Islet of Langerhans (tissue), 1 donor: ENCODE measurements at regions not wholly inside any gene's neighbourhood (a gene's known extent, or its start where the extent isn't known, plus 50 kb on each side); places are given as distances from the start of the nearest gene placed in this dataset.
"Not testable (repeated sequence)": the region's sequence is repeated elsewhere in the genome, so short reads cannot be mapped to it uniquely, and the experiment has no call there.

ENCODE experiments used
- FAIRE-seq: peaks from one replicate; lab custom pipeline; 2011; peaks lifted over from hg19 to GRCh38; lab: Jason Lieb, UNC

- FAIRE-seq, result no peak
Observed at GRCh38 chr4:179595671-179596410, 2153.6 kb upstream of the AGA start.

GRCh38 chr4:179596621-179597020, 2154.4 kb upstream of the AGA start:
- FAIRE-seq, result no peak

- FAIRE-seq, result no peak
Observed at GRCh38 chr4:179597301-179597700, 2155.1 kb upstream of the AGA start.

GRCh38 chr4:179601671-179602070, 2159.4 kb upstream of the AGA start:
- no peak for FAIRE-seq

- no peak for FAIRE-seq
Observed at GRCh38 chr4:179605196-179605595, 2163.0 kb upstream of the AGA start.

- no peak for FAIRE-seq
Observed at GRCh38 chr4:179607003-179607402, 2164.8 kb upstream of the AGA start.

GRCh38 chr4:179615704-179616103, 2173.5 kb upstream of the AGA start:
- FAIRE-seq, result no peak

GRCh38 chr4:179618966-179619365, 2176.7 kb upstream of the AGA start:
- FAIRE-seq, result no peak

GRCh38 chr4:179624768-179625181, 2182.5 kb upstream of the AGA start:
- FAIRE-seq, result no peak

- FAIRE-seq, result no peak
Observed at GRCh38 chr4:179625406-179625805, 2183.2 kb upstream of the AGA start.

- no peak for FAIRE-seq
Observed at GRCh38 chr4:179626687-179627086, 2184.4 kb upstream of the AGA start.

- FAIRE-seq, result no peak
Observed at GRCh38 chr4:179631321-179631720, 2189.1 kb upstream of the AGA start.

GRCh38 chr4:179634862-179635261, 2192.6 kb upstream of the AGA start:
- no peak for FAIRE-seq

GRCh38 chr4:179662522-179662921, 2220.3 kb upstream of the AGA start:
- FAIRE-seq, result no peak

GRCh38 chr4:179663641-179664429, 2221.6 kb upstream of the AGA start:
- FAIRE-seq, result no peak

GRCh38 chr4:179664430-179665027, 2222.3 kb upstream of the AGA start:
- FAIRE-seq, result no peak

- no peak for FAIRE-seq
Observed at GRCh38 chr4:179666226-179666625, 2224.0 kb upstream of the AGA start.

GRCh38 chr4:179671609-179672008, 2229.4 kb upstream of the AGA start:
- no peak for FAIRE-seq

GRCh38 chr4:179678093-179678814, 2236.0 kb upstream of the AGA start:
- FAIRE-seq, result no peak

GRCh38 chr4:179683661-179684060, 2241.4 kb upstream of the AGA start:
- not testable (repeated sequence) for FAIRE-seq

- no peak for FAIRE-seq
Observed at GRCh38 chr4:179692222-179692621, 2250.0 kb upstream of the AGA start.

GRCh38 chr4:179695175-179695574, 2252.9 kb upstream of the AGA start:
- FAIRE-seq, result no peak

- no peak for FAIRE-seq
Observed at GRCh38 chr4:179698321-179698720, 2256.1 kb upstream of the AGA start.
